GM21717 (cell line): ENCODE measurements at regions not wholly inside any gene's neighbourhood (a gene's known extent, or its start where the extent isn't known, plus 50 kb on each side); places are given as distances from the start of the nearest gene placed in this dataset.
"Not testable (repeated sequence)": the region's sequence is repeated elsewhere in the genome, so short reads cannot be mapped to it uniquely, and the experiment has no call there.

ENCODE experiments used
- ATAC-seq: cut with Tn5 transposase; IDR thresholded peaks from one replicate; pipeline ENCODE4 v1.9.1; 2021; ENCODE audit warnings: mild to moderate bottlenecking, moderate library complexity; ENCODE audit not compliant: unreplicated experiment

- ATAC-seq, result no peak
These were observed 142.9 kb downstream of the ASB9 start for GRCh38 chrX:15127010-15127409.

- ATAC-seq, result no peak
These were observed 153.0 kb downstream of the ASB9 start for GRCh38 chrX:15116900-15117299.

GRCh38 chrX:15114743-15115566 is 154.9 kb downstream of the ASB9 start:
- no peak for ATAC-seq

GRCh38 chrX:15107367-15107988 is 162.4 kb downstream of the ASB9 start:
- ATAC-seq, result no peak

GRCh38 chrX:15098505-15098904 is 171.4 kb downstream of the ASB9 start:
- ATAC-seq, result no peak

- ATAC-seq, result no peak
These were observed 182.1 kb downstream of the ASB9 start for GRCh38 chrX:15087747-15088146.

- ATAC-seq, result no peak
These were observed 196.6 kb downstream of the ASB9 start for GRCh38 chrX:15073313-15073712.

GRCh38 chrX:15072880-15073279 is 197.0 kb downstream of the ASB9 start:
- ATAC-seq, result no peak

GRCh38 chrX:15072259-15072658 is 197.6 kb downstream of the ASB9 start:
- no peak for ATAC-seq

- no peak for ATAC-seq
These were observed 186.3 kb downstream of the MOSPD2 start for GRCh38 chrX:15059474-15059873.

- ATAC-seq, result no peak
These were observed 182.8 kb downstream of the MOSPD2 start for GRCh38 chrX:15056044-15056443.

GRCh38 chrX:15055146-15055930 is 182.1 kb downstream of the MOSPD2 start:
- no peak for ATAC-seq

- ATAC-seq, result no peak
These were observed 177.2 kb downstream of the MOSPD2 start for GRCh38 chrX:15050395-15050794.

- no peak for ATAC-seq
These were observed 170.3 kb downstream of the MOSPD2 start for GRCh38 chrX:15043538-15043937.

GRCh38 chrX:15033917-15034316 is 160.7 kb downstream of the MOSPD2 start:
- no peak for ATAC-seq

- no peak for ATAC-seq
These were observed 144.3 kb downstream of the MOSPD2 start for GRCh38 chrX:15017491-15017890.

GRCh38 chrX:15016051-15016450 is 142.8 kb downstream of the MOSPD2 start:
- ATAC-seq, result no peak

GRCh38 chrX:15014281-15014680 is 141.1 kb downstream of the MOSPD2 start:
- ATAC-seq, result no peak

GRCh38 chrX:15013461-15013860 is 140.2 kb downstream of the MOSPD2 start:
- no peak for ATAC-seq

GRCh38 chrX:14997271-14997670 is 124.0 kb downstream of the MOSPD2 start:
- ATAC-seq, result no peak

- not testable (repeated sequence) for ATAC-seq
These were observed 111.2 kb downstream of the MOSPD2 start for GRCh38 chrX:14984425-14984824.
